ENCODE measurements at regions not wholly inside any gene's neighbourhood (a gene's known extent, or its start where the extent isn't known, plus 50 kb on each side); places are given as distances from the start of the nearest gene placed in this dataset.

DNA sequence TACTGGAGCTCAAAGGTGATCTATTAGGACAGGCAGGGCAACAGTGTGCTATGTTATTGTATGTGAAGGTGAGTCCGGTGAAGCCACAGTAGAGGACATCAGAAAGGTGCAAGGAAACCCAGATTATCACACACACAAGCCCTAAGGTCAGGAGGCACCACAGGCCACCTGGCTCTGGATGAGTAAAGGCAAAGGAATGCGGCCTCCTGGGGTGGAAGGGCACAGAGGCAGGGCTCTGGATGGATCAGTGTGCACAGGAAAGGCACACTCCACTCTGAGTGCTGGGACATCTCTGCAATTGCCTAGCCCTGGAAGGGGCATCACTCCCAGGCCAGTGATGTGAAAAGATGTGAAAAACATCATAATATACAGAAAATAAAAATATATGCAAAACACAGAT is 683.5 kb downstream of the TRIML1 start:
- DNase-seq (ENCODE audit: low spot score) (no peak), ATAC-seq (no peak)
- H3K27me3 Mint-ChIP-seq, result no peaks in the 10 kb centered on the region
- peaks cover 1% of the 10 kb centered on the region for H3K36me3 Mint-ChIP-seq
- H3K9me3 Mint-ChIP-seq, result peaks cover 3% of the 10 kb centered on the region
- no peak overlapping the region for H3K27ac Mint-ChIP-seq
- H3K4me1 Mint-ChIP-seq (ENCODE audit: low read depth in 2 of 2), result no peaks in the 10 kb centered on the region
- no peak overlapping the region for H3K4me3 Mint-ChIP-seq

DNA sequence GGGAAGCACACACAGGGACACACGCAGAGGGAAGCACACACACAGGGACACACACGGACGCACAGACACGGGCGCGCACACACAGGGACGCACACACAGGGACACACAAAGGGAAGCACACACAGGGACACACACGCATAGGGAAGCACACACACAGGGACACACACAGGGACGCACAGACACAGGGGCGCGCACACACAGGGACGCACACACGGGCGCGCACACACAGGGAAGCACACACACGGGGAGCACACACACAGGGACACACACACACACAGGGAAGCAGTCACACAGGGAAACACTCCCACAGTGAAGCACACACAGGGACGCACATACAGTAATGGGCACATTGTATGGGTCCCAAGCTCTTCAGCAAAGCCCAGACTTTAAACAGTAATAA is 685.3 kb downstream of the TRIML1 start:
- Mint-ChIP-seq H3K36me3 (peaks cover 6% of the 10 kb centered on the region), H3K9me3 (peaks cover 7% of the 10 kb centered on the region), H3K4me1 (ENCODE audit: low read depth in 2 of 2) (no peaks in the 10 kb centered on the region), H3K27ac (no peak overlapping the region), H3K4me3 (no peak overlapping the region), H3K27me3 (no peaks in the 10 kb centered on the region)
- no peak for DNase-seq (ENCODE audit: low spot score)
- peak in 1 of 2 donors; percentile 32 for ATAC-seq

DNA sequence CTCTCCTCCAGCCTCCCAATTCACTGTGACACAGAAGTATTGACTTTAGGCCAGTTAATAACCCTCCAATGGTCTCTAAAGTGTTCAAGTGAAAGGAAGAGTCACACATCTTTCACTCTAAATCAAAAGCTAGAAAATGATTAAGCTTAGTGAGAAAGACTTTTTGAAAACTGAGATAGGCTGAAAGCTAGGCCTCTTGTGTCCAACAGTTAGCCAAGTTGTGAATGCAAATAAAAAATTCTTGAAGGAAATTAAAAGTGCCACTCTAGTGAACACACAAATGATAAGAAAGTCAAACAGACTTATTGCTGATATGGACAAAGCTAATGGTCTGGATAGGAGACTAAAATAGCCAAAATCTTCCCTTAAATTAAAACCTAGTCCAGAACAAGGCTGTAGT is 687.2 kb downstream of the TRIML1 start:
- Mint-ChIP-seq H3K4me3 (no peak overlapping the region), H3K9me3 (peaks cover 7% of the 10 kb centered on the region), H3K27ac (no peak overlapping the region), H3K27me3 (no peaks in the 10 kb centered on the region), H3K36me3 (peaks cover 6% of the 10 kb centered on the region), H3K4me1 (ENCODE audit: low read depth in 2 of 2) (no peaks in the 10 kb centered on the region)
- DNase-seq (ENCODE audit: low spot score), result no peak
- ATAC-seq, result no peak

DNA sequence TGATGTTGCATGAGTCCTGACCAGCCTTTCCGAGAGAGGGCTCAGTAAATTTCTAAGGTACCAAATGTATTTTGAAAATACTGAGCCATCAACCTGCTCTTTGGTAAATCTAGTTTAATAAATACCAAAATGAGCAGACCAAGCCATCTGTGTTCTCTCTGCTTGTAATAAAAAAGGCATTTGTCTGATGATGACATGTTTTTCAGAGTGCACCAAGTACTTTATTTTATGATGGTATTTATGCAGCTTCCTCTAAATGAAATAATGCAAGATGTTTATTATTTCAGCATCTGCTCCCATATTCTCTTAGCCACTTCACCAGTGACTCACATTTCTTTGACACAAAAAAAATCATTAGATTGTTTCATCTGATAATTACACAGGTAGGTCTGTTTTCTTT is 700.5 kb downstream of the TRIML1 start:
- Mint-ChIP-seq H3K9me3 (peaks cover 15% of the 10 kb centered on the region), H3K4me1 (ENCODE audit: low read depth in 2 of 2) (no peaks in the 10 kb centered on the region), H3K27me3 (no peaks in the 10 kb centered on the region), H3K4me3 (no peak overlapping the region), H3K36me3 (no peaks in the 10 kb centered on the region), H3K27ac (no peak overlapping the region)
- ATAC-seq (no peak), DNase-seq (ENCODE audit: low spot score) (no peak)

DNA sequence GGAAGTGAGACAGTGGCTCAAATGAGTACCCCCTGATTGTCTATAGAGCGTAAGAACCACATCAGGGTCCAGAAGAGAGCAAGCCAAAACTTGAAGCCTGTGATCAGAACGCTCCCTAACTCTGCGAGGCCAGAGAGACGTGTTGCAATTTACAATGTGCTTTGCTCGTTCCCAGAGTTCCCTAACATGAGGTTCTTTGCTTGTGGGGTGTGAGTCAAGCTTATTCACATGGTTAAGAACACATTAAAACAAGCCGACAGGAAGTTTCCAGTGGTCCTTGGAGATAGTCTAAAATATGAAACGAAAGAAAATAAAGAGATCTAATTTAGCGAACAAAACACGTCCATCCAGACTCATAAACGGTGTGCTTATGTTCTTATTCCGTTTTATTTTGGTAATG is 702.3 kb downstream of the TRIML1 start:
- H3K4me1 Mint-ChIP-seq (ENCODE audit: low read depth in 2 of 2), result no peaks in the 10 kb centered on the region
- DNase-seq (ENCODE audit: low spot score) (no peak), ATAC-seq (no peak)
- no peak overlapping the region for H3K27ac Mint-ChIP-seq
- H3K36me3 Mint-ChIP-seq, result peaks cover 10% of the 10 kb centered on the region
- H3K27me3 Mint-ChIP-seq, result no peaks in the 10 kb centered on the region
- H3K9me3 Mint-ChIP-seq, result peaks cover 21% of the 10 kb centered on the region
- H3K4me3 Mint-ChIP-seq, result no peak overlapping the region

DNA sequence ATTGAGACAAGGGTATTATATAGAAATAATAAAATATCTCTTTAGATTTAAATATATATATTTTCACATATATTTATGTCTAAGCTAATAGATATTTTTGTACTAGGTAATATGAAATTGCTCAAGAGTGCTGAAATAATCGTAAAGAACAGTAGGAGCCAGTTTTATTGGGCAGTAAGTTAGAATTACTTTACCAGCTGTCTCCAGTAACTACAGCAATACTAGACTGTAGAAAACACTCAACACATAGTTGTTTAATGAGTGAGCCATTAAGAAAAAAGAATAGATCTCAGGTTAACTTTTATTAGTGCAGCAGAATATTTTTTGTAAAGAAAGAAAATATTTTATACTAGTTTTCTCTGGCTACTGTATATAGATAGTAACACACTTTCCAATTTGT is 715.2 kb downstream of the TRIML1 start:
- no peak overlapping the region for H3K27ac Mint-ChIP-seq
- no peaks in the 10 kb centered on the region for H3K4me1 Mint-ChIP-seq (ENCODE audit: low read depth in 2 of 2)
- peaks cover 20% of the 10 kb centered on the region for H3K36me3 Mint-ChIP-seq
- ATAC-seq (no peak), DNase-seq (ENCODE audit: low spot score) (no peak)
- H3K4me3 Mint-ChIP-seq, result no peak overlapping the region
- H3K27me3 Mint-ChIP-seq, result no peaks in the 10 kb centered on the region
- peaks cover 19% of the 10 kb centered on the region for H3K9me3 Mint-ChIP-seq

DNA sequence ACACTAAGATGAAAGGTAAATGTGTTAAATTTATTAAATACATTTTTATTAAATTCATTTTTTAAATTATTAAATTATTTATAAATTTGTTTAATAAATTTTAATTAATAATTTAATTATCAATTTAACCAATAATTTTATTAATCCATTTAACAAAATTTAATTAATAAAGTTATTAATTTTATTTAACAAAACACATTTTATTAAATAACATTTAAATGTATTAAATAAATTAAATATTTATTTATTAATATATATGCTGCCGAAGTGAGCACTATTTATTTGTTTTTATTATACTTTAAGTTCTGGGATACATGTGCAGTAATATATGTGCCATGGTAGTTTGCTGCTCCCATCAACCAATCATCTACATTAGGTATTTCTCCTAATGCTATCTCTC is 719.5 kb downstream of the TRIML1 start:
- Mint-ChIP-seq H3K4me1 (ENCODE audit: low read depth in 2 of 2) (no peaks in the 10 kb centered on the region), H3K27me3 (no peaks in the 10 kb centered on the region), H3K27ac (no peak overlapping the region), H3K9me3 (peaks cover 16% of the 10 kb centered on the region), H3K4me3 (no peak overlapping the region), H3K36me3 (peaks cover 16% of the 10 kb centered on the region)
- DNase-seq (ENCODE audit: low spot score) (no peak), ATAC-seq (no peak)

DNA sequence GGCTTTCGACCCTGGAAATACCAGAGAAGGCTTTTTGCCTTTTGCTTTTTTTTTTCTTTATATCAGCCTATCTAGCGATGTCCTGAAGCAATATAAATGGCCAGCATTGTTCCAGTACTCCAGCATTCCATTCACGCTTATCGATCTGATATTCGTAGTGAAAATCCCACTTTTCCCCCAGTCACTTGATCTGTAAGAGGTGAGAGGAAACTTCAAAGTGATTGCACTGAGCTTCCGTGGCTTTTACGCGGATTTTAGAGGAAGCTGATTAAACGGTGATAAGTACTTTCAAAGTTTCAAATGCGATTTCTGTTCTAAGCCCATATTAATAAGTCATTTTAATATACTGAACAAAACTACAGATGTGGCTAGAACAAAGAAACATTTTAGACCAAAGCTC is 725.5 kb downstream of the TRIML1 start:
- DNase-seq (ENCODE audit: low spot score) (no peak), ATAC-seq (no peak)
- Mint-ChIP-seq H3K4me3 (no peak overlapping the region), H3K27me3 (no peaks in the 10 kb centered on the region), H3K27ac (no peak overlapping the region), H3K4me1 (ENCODE audit: low read depth in 2 of 2) (no peaks in the 10 kb centered on the region), H3K36me3 (peaks cover 18% of the 10 kb centered on the region), H3K9me3 (peaks cover 18% of the 10 kb centered on the region)

DNA sequence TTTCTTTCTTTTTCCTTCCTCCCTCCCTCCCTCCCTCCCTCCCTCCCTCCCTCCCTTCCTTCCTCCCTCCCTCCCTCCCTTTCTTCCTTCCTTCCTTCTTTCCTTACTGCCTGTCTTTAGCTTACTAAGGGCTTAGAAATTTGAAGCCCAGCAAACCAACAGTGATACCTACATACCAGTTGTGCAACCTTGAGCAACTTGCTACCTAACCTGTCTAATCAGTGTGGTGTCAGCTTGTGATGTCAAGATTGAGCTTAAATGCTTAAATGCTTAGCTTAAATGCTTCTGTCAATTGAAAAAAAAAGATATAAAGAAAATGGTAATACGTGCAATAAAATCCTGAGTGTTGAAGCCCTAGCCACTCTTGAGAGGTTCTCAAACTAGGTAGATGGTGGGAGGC is 728.6 kb downstream of the TRIML1 start:
- H3K27ac Mint-ChIP-seq, result no peak overlapping the region
- no peak for ATAC-seq
- H3K4me1 Mint-ChIP-seq (ENCODE audit: low read depth in 2 of 2), result no peaks in the 10 kb centered on the region
- no peak for DNase-seq (ENCODE audit: low spot score)
- no peaks in the 10 kb centered on the region for H3K27me3 Mint-ChIP-seq
- H3K36me3 Mint-ChIP-seq, result peaks cover 15% of the 10 kb centered on the region
- peaks cover 20% of the 10 kb centered on the region for H3K9me3 Mint-ChIP-seq
- H3K4me3 Mint-ChIP-seq, result no peak overlapping the region

DNA sequence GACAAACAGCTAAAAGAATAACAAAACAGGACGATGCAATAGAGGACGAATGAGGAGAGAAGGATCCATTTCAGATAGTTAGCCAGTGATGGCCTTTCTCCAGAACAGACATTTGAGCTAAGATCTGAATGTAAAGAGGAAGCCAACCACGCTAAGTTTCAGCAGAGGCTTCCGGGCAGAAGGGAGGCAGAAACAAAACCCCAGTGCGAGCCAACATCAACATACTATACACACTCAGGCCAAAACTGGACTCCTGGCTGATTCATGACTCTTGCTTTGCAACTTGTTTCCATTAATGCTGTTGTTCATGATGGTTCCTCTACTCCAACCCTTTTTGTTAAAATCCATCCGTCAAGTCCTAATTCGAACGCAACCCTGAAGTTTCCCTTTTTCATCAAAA is 730.3 kb downstream of the TRIML1 start:
- no peak for ATAC-seq
- Mint-ChIP-seq H3K9me3 (peaks cover 12% of the 10 kb centered on the region), H3K27me3 (no peaks in the 10 kb centered on the region), H3K4me3 (no peak overlapping the region), H3K36me3 (peaks cover 8% of the 10 kb centered on the region), H3K27ac (no peak overlapping the region), H3K4me1 (ENCODE audit: low read depth in 2 of 2) (no peaks in the 10 kb centered on the region)
- no peak for DNase-seq (ENCODE audit: low spot score)

DNA sequence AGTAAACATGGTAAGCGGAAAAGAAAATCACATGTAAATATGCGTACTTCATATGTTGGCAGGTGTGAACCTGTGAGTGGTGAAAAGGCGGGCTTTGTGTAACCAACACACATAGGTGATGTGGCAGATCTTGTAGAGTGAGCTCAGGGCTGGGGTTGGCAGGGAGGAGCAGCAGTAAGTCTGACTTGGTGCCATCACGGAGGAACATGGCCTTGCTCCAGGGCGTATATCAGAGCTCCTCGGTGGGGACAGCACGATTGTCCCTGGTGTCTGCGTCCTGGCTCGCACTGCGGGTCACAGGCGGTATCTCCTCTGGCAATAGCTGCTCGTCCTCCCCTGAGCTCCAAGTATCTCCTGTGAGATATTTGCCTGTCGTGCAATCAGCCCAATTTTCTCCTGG is 733.6 kb downstream of the TRIML1 start:
- Mint-ChIP-seq H3K4me1 (ENCODE audit: low read depth in 2 of 2) (no peaks in the 10 kb centered on the region), H3K27me3 (no peaks in the 10 kb centered on the region), H3K36me3 (peaks cover 8% of the 10 kb centered on the region), H3K4me3 (no peak overlapping the region), H3K27ac (no peak overlapping the region), H3K9me3 (peaks cover 12% of the 10 kb centered on the region)
- ATAC-seq (no peak), DNase-seq (ENCODE audit: low spot score) (no peak)

DNA sequence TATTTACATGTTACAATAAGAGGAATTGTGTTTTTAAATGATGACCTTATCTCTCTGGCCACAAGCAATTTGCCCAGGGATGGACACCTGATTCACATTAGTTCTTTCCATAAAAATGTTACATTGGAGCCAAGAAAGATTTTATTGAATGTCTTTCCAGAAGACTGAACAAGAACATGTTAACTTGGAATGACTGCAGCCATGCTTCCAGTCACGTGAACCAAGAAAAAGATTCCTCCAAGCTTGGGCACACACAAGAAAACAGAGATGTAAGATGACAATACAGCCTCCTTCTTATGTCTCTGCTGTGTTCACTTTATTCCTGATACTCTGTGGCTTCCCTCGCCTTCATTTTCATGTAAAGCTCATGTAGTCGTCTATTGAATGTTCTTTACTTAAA is 737.6 kb downstream of the TRIML1 start:
- no peak overlapping the region for H3K4me3 Mint-ChIP-seq
- ATAC-seq, result no peak
- no peak for DNase-seq (ENCODE audit: low spot score)
- no peaks in the 10 kb centered on the region for H3K27me3 Mint-ChIP-seq
- H3K9me3 Mint-ChIP-seq, result peaks cover 6% of the 10 kb centered on the region
- no peak overlapping the region for H3K27ac Mint-ChIP-seq
- peaks cover 4% of the 10 kb centered on the region for H3K36me3 Mint-ChIP-seq
- H3K4me1 Mint-ChIP-seq (ENCODE audit: low read depth in 2 of 2), result no peaks in the 10 kb centered on the region

DNA sequence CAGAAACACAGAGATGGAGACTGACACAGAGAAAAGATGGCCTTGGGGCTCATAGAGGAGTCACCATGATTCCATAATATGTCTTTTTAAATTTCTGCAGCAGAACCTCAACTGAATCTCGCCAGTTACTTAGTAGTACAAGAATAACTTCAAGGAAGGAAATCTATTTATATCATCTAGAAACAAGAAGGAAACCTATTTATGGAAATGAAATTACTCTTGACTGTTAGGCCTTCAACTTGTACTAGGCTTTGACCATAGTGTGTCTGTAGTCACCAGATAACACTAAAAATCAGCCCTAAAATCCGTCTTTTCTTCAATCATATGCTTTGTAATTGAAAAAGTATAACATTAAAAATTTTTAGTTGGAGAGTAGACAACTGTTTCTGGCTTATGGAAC is 740.4 kb downstream of the TRIML1 start:
- H3K27me3 Mint-ChIP-seq, result no peaks in the 10 kb centered on the region
- H3K27ac Mint-ChIP-seq, result no peak overlapping the region
- DNase-seq (ENCODE audit: low spot score), result no peak
- no peak overlapping the region for H3K4me3 Mint-ChIP-seq
- peaks cover 5% of the 10 kb centered on the region for H3K36me3 Mint-ChIP-seq
- H3K9me3 Mint-ChIP-seq, result peaks cover 8% of the 10 kb centered on the region
- no peak for ATAC-seq
- no peaks in the 10 kb centered on the region for H3K4me1 Mint-ChIP-seq (ENCODE audit: low read depth in 2 of 2)

DNA sequence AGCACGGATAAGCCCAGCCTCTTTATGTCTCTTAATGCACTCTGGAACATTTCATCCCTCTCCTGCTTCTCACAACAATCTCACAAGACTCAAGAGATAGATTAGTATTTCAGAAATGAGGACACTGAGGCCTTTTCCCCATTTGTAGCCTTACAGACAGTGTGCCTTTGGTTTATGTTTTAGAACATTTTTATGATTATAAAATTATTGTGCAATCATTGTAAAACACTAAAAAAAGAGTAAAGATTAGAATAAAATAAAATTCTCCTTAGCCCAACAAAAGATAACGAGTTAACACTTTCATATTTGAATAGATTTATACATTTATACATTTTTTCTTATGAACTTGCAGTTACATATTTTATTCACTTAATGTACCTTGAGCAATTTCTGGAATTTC is 748.7 kb downstream of the TRIML1 start:
- no peak for ATAC-seq
- no peaks in the 10 kb centered on the region for H3K27me3 Mint-ChIP-seq
- no peak for DNase-seq (ENCODE audit: low spot score)
- H3K4me1 Mint-ChIP-seq (ENCODE audit: low read depth in 2 of 2), result no peaks in the 10 kb centered on the region
- H3K4me3 Mint-ChIP-seq, result no peak overlapping the region
- H3K36me3 Mint-ChIP-seq, result peaks cover 6% of the 10 kb centered on the region
- H3K27ac Mint-ChIP-seq, result no peak overlapping the region
- H3K9me3 Mint-ChIP-seq, result peaks cover 12% of the 10 kb centered on the region

DNA sequence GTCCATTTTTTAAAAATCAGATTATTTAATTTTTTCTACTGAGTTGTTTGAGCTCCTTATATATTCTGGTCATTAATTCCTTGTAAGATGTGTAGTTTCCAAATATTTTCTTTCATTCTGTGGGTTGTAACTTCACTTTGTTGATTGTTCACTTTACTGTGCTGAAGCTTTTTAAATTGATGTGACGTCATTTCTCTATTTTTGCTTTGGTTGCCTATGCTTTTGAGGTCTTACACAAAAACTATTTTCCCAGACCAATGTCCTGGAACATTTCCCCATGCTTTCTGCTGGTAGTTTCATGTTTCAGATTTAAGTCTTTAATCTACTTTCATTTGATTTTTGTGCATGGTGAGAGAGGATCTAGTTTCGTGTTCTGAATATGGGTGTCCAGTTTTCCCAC is 753.6 kb downstream of the TRIML1 start:
- ATAC-seq (no peak), DNase-seq (ENCODE audit: low spot score) (no peak)
- no peaks in the 10 kb centered on the region for H3K27me3 Mint-ChIP-seq
- peaks cover 26% of the 10 kb centered on the region for H3K9me3 Mint-ChIP-seq
- H3K27ac Mint-ChIP-seq, result no peak overlapping the region
- no peak overlapping the region for H3K4me3 Mint-ChIP-seq
- H3K4me1 Mint-ChIP-seq (ENCODE audit: low read depth in 2 of 2), result no peaks in the 10 kb centered on the region
- H3K36me3 Mint-ChIP-seq, result peaks cover 6% of the 10 kb centered on the region

Measured in natural killer cell treated with Interleukin-12 subunit alpha and Interleukin-12 subunit beta and Interleukin-15 and Interleukin-18, amount 100 ng/mL, for 72 hours (primary cell).